ENCODE measurements at regions not wholly inside any gene's neighbourhood (a gene's known extent, or its start where the extent isn't known, plus 50 kb on each side); places are given as distances from the start of the nearest gene placed in this dataset.

DNA sequence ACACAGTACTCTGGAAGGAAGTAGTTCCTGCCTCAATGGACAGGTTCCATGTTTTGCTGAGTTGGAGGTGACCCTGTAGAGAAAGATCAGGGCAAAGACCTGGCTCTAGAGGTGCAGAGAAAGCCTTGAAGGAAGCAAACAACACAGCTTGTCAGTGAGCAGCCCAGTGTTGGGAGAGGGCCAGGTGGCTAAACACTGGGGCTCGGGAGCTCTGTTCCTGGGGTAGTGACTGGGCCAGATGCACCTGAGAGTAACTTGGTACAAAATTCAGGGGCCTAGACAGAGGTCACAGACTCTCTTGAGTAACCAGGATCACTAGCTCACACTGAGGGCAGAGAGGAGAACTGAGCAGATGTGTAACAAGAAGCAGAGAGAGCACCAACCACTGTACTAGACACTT, 138.4 kb upstream of the NALF2 start:
- H3K4me3 ChIP-seq (ENCODE audit: low read depth, low read length), result no peak overlapping the region

DNA sequence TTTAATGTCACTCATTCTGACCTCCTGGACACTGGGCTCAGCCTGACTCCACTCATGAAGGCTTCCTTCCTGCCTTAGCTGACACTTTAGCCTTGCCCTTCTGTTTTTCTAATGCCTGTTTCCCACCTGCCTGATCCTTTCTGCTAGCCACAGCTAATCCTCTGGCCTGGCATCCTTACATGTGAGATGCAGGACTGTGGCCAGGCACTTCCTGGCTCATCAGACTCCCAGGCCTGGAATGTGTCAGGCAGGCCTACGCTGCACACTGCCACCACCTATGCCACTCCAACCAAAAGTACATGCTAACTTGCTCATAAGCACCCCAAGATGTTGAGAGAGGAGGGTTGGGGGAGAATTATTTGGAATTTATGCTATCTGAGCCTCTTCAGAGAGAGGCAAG, 138.8 kb upstream of the NALF2 start:
- H3K4me3 ChIP-seq (ENCODE audit: low read depth, low read length), result no peak overlapping the region

DNA sequence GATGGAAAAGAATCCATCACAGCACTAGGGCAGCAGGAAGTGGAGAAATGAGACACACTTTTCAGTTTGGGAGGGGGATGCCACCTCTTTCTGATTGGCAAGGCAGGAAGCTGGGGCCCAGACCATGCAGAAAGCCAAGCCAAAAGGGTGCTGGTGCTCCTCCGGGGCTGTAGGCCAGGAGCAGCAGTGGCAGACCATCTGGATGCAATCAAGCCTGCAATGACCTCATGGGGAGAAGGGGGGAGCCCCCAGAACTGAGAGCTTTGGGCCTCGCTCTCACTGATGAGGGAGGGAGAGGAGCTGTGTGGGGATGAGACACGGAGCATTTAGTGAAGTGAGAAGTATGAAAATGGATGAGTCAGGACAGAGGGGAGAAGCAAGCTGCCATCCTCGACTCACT, 141.3 kb upstream of the NALF2 start:
- no peak overlapping the region for H3K4me3 ChIP-seq (ENCODE audit: low read depth, low read length)

DNA sequence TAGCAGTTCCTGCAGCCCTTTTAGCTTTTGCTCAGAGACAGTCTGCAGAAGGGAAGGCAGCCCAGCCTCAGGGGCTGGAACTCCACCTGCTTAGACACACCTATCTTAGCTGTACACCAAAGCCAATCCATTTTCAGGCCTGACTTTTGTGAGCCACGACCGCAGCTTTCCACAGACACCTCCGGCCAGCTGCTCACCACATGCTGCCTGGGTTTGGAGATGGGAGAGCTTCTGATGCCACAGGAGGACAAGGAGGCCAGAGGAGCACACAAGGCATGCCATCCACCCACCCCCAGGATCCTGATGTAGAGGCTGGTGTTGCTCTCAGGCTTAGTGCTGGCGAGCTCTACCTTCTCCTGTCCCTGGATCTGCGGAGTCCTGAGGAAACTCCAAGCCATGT, 141.8 kb upstream of the NALF2 start:
- no peak overlapping the region for H3K4me3 ChIP-seq (ENCODE audit: low read depth, low read length)

DNA sequence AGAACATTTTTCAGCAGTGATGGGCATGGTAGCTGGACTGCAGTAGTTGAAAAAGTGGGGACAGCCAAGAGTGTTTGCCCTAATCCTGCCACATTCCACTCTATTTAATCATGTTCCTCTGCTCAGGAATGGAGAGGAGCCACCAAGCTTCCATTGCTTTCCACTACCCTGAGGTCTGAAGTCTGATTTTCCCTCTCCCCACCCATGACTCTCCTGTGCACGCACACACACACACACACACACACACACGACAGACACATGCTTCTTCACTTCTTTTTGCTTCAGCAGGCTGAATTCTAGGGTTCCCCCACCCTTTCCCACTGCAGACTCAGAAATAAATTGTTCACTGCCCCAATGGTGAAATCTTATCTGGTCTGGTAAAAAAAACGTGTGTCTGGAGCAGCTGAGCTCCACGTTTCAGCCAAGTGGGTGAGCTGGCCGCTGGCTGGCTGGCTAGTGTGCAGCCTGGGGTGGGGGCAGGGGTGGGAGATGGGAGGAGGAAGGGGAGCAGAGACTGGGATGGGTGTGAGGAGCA, 142.7 kb upstream of the NALF2 start:
- no peak overlapping the region for H3K4me3 ChIP-seq (ENCODE audit: low read depth, low read length)

DNA sequence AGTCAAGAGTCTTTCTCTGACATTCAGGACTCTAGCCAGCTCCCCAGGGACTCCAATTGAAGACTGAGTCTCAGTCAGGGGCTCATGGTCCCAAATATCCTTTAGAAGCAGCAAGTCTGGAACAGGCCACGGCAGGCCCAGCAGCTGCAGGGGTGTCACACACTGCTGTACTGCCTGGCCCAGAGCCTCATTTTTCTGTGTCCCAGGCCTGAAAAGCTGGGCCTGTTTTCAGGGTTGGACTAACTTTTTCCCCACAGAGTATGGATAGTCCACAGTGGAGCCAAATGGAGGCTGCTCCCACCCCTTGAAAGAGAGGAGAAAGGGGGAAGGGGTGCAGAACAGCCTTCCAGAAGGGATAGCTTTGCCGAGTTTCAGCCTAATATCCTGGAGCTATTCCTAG, 146.8 kb upstream of the NALF2 start:
- no peak overlapping the region for H3K4me3 ChIP-seq (ENCODE audit: low read depth, low read length)

DNA sequence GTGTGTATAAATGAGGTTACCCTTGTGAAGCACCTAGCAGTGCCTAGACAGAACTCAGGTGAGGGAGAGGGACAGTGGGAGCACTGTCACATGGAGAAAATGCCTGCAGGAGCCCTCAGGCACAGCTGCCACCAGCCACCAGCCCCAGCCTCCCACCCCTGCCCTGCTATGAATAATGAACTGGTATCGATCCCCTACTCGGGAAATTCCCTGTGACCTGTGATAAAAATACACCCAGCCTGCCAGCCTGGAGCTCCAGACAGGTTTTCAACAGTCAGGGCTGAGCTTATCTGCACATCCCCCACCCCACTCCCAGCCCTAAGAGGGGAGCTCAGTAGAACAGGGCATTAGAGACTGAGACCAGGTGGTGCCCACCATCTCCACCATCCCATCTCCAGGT, 159.6 kb upstream of the PJA1 start:
- no peak overlapping the region for H3K4me3 ChIP-seq (ENCODE audit: low read depth, low read length)

DNA sequence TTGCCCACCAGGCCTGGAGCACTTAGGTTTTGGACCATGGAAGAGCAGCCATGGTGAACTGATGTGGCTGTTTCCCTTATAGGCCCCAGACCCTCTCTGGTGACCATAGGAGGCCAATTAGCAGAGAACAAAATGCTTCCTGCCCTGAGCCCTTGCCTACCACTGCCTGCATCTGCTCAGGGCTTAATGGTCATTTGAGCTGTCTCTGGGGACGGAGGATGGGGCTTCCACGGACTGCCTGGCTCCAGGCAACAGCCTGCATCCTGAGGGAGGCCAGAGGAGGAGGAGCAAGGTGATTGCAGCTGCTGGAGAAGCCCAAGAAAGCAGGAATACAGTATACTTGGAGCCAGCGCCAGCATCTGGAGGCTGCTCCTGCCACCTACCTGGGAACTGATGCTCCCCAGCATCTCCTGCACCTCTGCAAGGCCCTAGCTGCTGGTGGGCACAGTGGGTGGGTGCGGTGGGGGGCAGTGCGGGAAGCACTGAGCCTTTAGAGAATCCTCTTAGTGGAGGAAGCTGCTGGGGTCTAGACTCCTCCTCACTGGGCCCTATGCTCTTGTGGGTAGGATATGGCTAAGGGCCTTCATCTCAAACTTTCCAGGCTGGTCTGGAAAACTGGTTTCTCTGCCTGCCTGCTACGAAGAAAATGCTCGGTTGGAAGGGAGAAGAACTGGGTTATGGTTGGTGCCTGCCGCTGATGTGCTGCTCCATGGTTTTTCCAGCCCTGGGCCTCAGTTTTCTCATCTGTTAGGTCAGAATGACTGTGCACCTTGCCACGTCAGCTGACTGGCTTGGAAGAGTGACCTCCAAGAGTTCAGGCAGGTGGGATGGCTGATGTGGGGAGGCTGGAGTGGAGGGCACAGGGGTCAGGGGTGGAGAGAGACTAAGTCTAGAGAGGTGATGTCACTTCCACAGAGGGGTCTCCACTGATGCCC, 158.8 kb upstream of the PJA1 start:
- no peak overlapping the region for H3K4me3 ChIP-seq (ENCODE audit: low read depth, low read length)

DNA sequence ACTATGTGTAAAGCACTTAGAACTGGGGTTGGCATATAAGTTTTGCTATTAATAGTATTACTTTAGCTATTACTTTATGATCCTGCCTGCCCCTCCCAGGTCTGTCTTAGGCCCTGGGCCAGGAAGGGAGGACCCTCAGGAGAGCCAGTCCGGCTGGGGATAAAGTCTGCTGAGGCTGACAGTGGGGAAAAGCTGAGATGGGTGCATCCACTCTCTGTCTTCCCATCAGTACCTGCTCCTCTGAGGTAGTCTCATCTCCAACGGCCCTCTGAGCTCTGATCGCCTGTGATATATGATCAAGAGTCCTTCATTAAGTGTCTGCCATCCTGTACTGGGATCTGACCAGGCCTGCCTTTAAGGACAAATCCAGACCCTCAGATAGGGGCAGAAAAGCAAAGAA, 156.5 kb upstream of the PJA1 start:
- H3K4me3 ChIP-seq (ENCODE audit: low read depth, low read length), result no peak overlapping the region

DNA sequence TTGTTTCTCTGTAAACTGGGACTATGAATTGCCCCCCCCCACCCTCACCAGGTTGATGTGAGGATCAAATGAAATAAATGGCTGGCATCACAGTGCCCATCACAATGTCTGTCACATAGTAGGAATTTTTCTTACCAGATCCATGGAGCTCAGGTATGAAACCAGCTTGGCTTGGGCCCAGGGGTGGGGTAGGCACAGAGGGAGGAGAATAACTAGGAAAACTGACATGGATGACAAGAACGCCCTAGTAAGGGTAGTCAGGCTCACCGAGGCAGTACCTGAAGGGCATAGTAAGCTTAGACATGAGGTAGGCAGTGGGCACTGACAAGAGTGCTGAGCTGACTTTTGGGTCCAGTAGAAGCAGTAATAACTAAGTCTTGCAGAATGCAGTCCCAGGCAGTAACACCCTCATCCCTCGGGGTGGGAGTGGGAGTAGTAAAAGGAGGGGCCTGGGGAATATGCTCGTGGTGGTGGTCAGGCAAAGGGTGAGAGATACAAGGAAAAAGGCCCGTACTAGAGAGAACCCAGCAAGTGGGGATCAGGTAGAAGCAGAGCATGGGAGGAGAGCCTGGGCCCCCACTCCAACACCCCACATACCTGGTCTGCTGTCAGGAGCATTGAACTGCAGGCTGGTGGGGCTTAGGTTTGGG, 155.9 kb upstream of the PJA1 start:
- H3K4me3 ChIP-seq (ENCODE audit: low read depth, low read length), result no peak overlapping the region

DNA sequence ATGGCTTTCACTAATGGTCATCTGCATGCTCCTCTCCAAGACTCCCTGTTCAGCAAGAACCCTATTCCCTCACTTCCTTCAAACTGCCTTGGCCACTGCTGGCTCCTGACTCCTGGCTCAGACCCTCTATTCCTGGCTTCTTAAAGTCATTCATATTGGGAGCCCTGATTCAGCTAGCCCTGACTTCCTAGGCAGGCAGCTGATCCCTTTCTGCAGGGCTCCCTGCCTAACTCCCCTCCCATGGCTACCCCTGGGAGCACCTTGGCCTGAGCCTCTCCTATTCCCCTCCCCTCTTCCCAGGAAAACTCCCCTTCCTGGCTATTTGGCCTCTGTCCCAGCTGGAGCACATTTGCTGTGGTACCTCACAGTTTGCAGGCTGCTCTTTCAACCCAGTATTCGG, 154.9 kb upstream of the PJA1 start:
- no peak overlapping the region for H3K4me3 ChIP-seq (ENCODE audit: low read depth, low read length)

DNA sequence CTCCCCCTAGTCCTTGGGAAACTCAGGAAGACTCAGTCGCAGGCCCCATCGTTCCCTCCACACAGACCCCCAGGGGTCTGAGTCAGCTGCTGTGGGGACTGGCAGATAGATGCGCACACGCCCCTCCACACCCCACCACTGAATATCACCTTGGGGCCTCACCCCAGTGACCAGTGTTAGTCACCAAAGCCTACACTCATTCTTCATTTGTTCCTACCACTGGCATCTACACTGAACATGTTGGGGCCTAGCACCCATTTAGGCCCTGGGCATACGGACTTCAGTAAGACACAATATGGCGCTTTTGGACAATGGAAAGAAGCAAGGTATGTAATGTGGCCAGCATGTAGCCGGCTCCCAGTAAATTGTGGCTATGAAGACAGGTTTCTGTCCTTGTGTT, 154.1 kb upstream of the PJA1 start:
- H3K4me3 ChIP-seq (ENCODE audit: low read depth, low read length), result no peak overlapping the region

DNA sequence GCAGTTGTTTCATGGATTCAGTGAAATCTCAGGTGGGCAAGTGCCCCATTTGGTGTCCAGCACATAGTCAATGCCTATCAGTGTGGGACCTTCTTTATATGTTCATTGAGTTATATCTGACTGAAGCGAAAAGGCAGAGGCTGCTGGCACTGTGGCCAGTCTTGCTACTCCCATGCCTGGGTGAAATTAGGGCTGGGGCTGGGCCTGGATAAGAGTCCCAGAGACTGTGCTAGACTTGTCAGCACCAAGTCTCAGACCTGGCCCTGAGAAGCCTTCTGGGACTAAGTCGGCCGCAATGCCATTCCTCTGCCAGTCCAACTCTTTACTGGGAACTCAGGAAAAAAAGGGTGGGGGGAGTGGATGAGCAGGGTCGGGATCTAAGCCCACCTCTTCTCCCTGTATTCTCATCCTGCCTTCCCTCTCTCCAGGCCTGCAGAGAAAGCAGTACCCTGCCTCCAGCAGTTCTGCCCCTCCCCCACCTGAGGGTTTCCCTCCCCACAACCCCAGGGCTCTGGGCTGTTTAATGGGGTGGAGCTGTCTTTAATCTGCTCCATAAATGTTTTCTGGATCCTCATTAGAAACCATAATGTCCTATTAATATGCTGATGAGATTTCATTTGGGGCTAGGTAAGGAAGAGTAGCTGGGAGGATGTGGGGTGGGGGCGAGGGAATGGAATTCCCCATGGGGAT, 153.5 kb upstream of the PJA1 start:
- no peak overlapping the region for H3K4me3 ChIP-seq (ENCODE audit: low read depth, low read length)

DNA sequence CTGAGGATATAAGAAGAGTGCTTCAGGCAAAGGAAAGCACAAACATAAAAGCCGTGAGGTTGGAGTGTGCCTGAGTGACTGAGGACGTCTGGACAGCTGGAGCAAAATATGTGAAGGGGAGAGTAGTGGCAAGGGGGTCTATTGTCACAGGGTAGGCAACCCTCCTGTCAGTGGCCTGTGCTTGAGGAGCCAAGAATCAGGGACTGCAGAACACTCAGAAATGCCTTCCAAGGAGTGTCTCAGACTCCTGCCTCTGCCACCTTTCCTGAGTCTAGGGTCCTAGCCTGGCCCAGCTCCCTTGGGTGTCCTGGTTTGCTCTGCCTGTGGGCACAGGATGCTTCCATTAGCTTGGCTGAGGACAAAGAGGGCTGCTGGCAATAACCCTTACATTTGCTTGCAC, 152.5 kb upstream of the PJA1 start:
- H3K4me3 ChIP-seq (ENCODE audit: low read depth, low read length), result no peak overlapping the region

DNA sequence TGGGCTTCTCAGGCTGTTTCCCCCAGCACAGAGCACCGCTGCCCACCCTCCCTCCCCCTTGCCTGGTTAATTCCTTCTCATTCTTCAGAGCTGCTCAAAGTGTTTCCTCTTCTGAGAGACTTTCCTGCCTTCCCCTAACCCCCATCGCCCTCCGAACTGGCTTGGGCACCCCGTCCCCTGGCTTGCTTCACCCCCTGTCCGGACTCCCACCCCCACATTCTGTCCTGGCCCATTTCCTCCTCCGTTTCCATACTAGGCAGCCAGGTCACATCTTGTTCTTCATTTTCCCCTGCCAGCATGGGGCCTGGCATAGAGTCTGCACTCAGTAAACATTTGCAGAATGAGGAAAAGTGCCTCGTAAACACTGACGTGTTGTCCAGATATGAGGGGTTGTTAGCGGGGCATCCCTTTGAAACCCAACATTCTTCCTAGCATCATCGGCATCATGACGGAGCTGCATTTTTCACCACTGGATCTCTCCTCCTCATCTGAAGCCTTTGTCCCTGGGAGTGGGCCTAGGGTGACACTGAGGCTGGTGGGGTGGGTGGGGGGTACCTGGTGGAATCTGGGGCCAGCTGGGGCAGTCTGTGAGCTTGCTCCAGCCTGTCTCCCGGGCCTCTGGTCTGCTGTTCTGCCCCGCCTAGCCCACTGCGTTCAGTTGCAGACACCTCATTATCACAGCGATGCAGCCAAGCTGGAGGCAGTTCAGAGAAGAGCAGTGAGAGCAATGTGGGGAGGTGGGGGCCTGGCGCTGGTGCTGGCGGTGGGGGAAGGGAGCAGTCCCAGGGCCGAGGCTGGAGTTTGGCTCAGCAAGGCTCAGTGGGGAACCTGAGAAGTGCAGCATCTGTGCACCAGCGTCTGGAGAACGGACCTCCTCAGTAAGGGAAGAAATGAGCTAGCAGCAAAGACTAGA, 149.4 kb upstream of the PJA1 start:
- no peak overlapping the region for H3K4me3 ChIP-seq (ENCODE audit: low read depth, low read length)

DNA sequence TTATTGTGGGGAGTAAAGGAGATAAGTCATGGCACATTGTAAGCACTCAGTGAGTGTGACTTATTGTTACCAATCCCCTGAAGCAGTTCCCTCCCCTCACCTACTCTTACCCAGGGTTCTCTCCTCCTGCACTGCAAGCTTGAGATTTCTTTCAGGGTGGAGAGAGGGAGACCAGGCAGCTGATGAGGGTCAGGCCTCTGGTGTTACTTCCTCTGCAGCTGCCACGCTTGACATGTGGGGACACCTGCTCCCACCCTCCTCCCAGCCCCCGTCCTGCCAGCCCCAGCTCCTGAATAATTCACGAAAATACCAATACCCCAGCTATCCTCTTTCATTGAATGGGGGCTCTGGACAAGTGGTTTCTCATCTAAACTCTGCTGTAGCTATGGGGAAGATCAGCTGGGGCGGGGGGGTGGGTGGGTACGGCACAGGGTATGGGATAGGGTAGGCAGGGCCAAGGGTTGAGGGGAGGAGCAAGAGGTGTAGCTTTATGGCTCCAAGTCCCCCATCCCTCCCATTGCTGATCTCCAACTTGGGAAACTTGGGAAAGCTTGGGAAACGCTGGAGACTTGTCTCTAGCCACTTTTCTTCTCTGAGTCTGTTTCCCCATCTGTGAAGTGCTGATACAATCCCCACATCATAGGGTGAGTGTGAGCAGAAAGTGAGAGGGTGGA, 148.5 kb upstream of the PJA1 start:
- no peak overlapping the region for H3K4me3 ChIP-seq (ENCODE audit: low read depth, low read length)

DNA sequence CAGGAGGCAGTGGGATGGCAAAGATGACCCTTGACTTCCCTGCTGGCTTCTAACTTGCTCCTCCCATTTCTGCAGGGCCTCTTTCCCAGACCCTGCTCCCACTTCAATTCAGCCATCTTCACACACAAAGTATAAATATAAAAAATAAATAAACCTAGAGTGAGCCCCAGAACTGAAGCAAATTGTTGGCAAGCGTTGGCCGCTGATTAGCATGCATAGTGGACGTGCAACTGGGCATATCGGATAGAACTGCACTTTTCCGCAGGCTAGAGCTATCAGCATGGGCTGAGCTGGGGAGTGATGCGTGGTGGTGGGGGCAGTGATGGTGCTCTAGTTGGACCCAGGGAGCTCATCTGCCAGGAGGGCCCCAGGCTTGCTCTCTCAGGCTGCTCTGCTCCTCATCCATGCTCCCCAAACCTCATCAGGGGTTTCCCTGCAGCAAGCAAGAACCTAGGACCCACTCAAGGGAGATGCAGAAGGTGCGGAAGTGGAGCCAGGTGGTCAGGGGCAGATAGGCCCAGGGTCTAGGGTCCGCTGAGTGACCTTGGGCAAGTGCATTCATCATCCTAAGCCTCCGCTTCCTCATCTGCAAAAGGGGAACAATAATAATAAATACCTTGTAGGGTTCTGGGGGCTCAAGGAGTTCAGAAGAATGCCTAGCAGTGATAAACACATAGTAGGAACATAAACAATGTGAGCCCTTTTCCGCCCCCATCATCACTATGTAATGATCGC, 146.8 kb upstream of the PJA1 start:
- no peak overlapping the region for H3K4me3 ChIP-seq (ENCODE audit: low read depth, low read length)

DNA sequence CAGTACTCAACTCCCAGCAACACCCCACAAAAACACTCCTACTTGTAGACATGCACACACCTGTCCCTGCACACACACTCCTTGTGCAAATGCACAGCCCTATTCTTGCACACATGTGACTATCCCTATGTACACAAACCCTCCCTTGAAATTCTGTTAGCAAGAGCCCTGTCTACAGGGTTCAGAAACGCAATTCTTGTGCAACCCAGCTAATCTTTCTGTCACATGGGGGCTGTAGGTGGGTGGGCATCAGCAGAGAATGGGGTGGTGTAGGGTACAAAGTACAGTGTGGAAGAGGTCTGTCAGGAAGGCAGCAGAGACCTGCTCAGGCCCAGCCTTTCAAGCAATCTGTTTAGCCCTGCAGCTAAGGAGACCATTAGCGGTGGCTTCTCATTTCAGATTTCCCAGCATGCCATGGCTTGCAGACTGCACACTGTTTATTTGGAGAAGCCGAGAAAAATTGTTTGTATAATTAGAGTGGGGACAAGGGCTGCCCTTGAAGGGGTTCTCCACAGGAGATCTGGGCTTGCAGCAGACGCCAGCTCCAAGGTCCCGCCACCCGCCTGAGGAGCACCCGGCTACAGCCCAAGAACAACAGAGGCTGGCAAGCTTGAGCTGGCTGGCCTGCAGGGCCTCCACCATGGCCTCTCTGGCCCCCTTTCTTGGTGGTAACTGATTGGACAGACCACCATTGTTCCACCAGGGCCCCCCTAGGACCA, 144.0 kb upstream of the PJA1 start:
- no peak overlapping the region for H3K4me3 ChIP-seq (ENCODE audit: low read depth, low read length)

DNA sequence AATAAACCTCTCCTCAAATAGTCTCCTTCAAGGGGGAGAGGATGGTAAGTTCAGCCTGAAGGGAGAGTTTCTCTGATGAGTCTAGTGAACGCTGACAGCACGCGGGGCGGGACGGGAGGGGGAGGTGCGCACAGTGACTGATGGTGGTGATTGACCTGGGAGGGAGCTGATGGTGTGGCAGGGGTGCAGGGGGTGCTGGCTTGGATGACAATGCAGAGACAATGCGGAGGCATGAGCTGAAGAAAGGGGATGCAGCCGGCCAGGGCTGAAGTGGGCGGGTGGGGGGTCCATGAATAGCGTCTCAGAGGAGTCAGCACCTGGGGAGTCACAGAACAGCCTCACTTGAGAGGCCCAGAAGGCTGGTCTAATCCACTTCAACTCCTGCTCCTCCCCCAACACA, 142.5 kb upstream of the PJA1 start:
- no peak overlapping the region for H3K4me3 ChIP-seq (ENCODE audit: low read depth, low read length)

Data from iPS-11a (cell line).